Neural cell (in vitro differentiated cells): ENCODE measurements at regions not wholly inside any gene's neighbourhood (a gene's known extent, or its start where the extent isn't known, plus 50 kb on each side); places are given as distances from the start of the nearest gene placed in this dataset.

Source experiments
- H2AFZ ChIP-seq: fragments of 200-600, 300-800 bp; sonication (generic), shearing (Covaris generic); 2 replicates; pipeline ENCODE4 v1.6.0; 2014; ENCODE audit warnings: low read depth, mild to moderate bottlenecking, antibody characterized with exemption, low read length, moderate library complexity
- H3F3A ChIP-seq: fragments of 200-600 bp; shearing (Covaris generic); 2 replicates; pipeline ENCODE4 v1.6.1; 2016; ENCODE audit warnings: mild to moderate bottlenecking, moderate library complexity, mixed read lengths, antibody characterized with exemption, low read length; ENCODE audit not compliant: insufficient read depth, poor library complexity, severe bottlenecking
- H3K27ac ChIP-seq: fragments of 200-600, 300-800 bp; sonication (generic), shearing (Covaris generic); 2 replicates; pipeline ENCODE4 v1.5.1; 2014; ENCODE audit warnings: mild to moderate bottlenecking, low read length, moderate library complexity
- H3K27me3 ChIP-seq: fragments of 300-800, 200-600 bp; sonication (generic), shearing (Covaris generic); 2 replicates; pipeline ENCODE4 v1.6.0; 2014; ENCODE audit warnings: mild to moderate bottlenecking, low read depth, low read length, moderate library complexity; ENCODE audit not compliant: insufficient read depth
- H3K36me3 ChIP-seq: fragments of 300-800, 200-600 bp; sonication (generic), shearing (Covaris generic); 2 replicates; pipeline ENCODE4 v1.5.1; 2014; ENCODE audit warnings: mild to moderate bottlenecking, antibody characterized with exemption, low read length, moderate library complexity; ENCODE audit not compliant: insufficient read depth
- H3K4me2 ChIP-seq: fragments of 300-800, 200-600 bp; sonication (generic), shearing (Covaris generic); 2 replicates; pipeline ENCODE4 v1.6.0; 2014; ENCODE audit warnings: mild to moderate bottlenecking, low read length
- H3K4me3 ChIP-seq: fragments of 300-800, 200-600 bp; sonication (generic), shearing (Covaris generic); 2 replicates; pipeline ENCODE4 v1.5.1; 2014; ENCODE audit warnings: mild to moderate bottlenecking, low read length, moderate library complexity
- H3K79me2 ChIP-seq: fragments of 200-600 bp; shearing (Covaris generic); replicated peaks from 2 replicates; pipeline ENCODE4 v1.6.0; 2014; ENCODE audit warnings: mild to moderate bottlenecking, low read length, moderate library complexity; ENCODE audit not compliant: insufficient read depth
- H3K9ac ChIP-seq: fragments of 300-800, 200-600 bp; sonication (generic), shearing (Covaris generic); 2 replicates; pipeline ENCODE4 v1.6.1; 2016; ENCODE audit warnings: mild to moderate bottlenecking, low read length, mixed read lengths
- H3K9me2 ChIP-seq: fragments of 200-600 bp; shearing (Covaris generic); 2 replicates; pipeline ENCODE4 v1.6.1; 2016; ENCODE audit warnings: mild to moderate bottlenecking, low read length, mixed read lengths; ENCODE audit not compliant: insufficient read depth
- H3K9me3 ChIP-seq: fragments of 200-600, 300-800 bp; sonication (generic), shearing (Covaris generic); 2 replicates; pipeline ENCODE4 v1.6.1; 2016; ENCODE audit warnings: mild to moderate bottlenecking, mixed run types, low read length, moderate library complexity, mixed read lengths
- H4K20me1 ChIP-seq: fragments of 200-600 bp; shearing (Covaris generic); 2 replicates; pipeline ENCODE4 v1.6.1; 2016; ENCODE audit warnings: mild to moderate bottlenecking, mixed run types; ENCODE audit not compliant: insufficient read depth
- CTCF ChIP-seq: fragments of 450-650 bp; IDR thresholded peaks from 2 replicates; pipeline ENCODE4 v1.5.1; 2014; ENCODE audit warnings: antibody characterized with exemption, mild to moderate bottlenecking, moderate library complexity; ENCODE audit not compliant: poor library complexity, severe bottlenecking
- EP300 ChIP-seq: fragments of 450-650 bp; conservative IDR thresholded peaks from 2 replicates; pipeline ENCODE4 v1.6.1; 2014; ENCODE audit warnings: antibody characterized with exemption, mild to moderate bottlenecking, moderate library complexity; ENCODE audit not compliant: poor library complexity, severe bottlenecking
- EZH2 ChIP-seq: fragments of 200-600, 300-800 bp; shearing (Covaris generic), sonication (generic); IDR thresholded peaks from 2 replicates; pipeline ENCODE4 v1.6.1; 2014; ENCODE audit warnings: antibody characterized with exemption, low read length, borderline replicate concordance, mild to moderate bottlenecking; ENCODE audit not compliant: insufficient read depth, poor library complexity, severe bottlenecking
- MXI1 ChIP-seq: fragments of 450-650 bp; conservative IDR thresholded peaks from 2 replicates; pipeline ENCODE4 v1.6.1; 2014; ENCODE audit warnings: antibody characterized with exemption, mild to moderate bottlenecking; ENCODE audit not compliant: poor library complexity, severe bottlenecking
- POLR2AphosphoS5 ChIP-seq: IDR thresholded peaks from 2 replicates; pipeline ENCODE4 v1.6.1; 2012
- RAD21 ChIP-seq: fragments of 450-650 bp; conservative IDR thresholded peaks from 2 replicates; pipeline ENCODE4 v1.6.1; 2014; ENCODE audit warnings: antibody characterized with exemption, mild to moderate bottlenecking, moderate library complexity
- REST ChIP-seq: IDR thresholded peaks from 2 replicates; pipeline ENCODE4 v1.6.1; 2012; ENCODE audit warnings: borderline replicate concordance
- SMC3 ChIP-seq: fragments of 450-650 bp; conservative IDR thresholded peaks from 2 replicates; pipeline ENCODE4 v1.6.1; 2014; ENCODE audit warnings: antibody characterized with exemption, mild to moderate bottlenecking, moderate library complexity; ENCODE audit not compliant: poor library complexity
- TAF1 ChIP-seq: IDR thresholded peaks from 2 replicates; pipeline ENCODE4 v1.6.1; 2012; ENCODE audit warnings: low read depth

- H3K9ac ChIP-seq, result no peak overlapping the region
- H4K20me1 ChIP-seq, result no peaks in the 10 kb centered on the region
- no peak overlapping the region for H3K4me3 ChIP-seq
- H3K4me2 ChIP-seq, result no peak overlapping the region
- H2AFZ ChIP-seq, result no peak overlapping the region
- H3K79me2 ChIP-seq, result no peaks in the 10 kb centered on the region
- H3K36me3 ChIP-seq, result no peaks in the 10 kb centered on the region
- no peaks in the 10 kb centered on the region for H3K27me3 ChIP-seq
- no peak for TF ChIP-seq POLR2AphosphoS5
- TF ChIP-seq EZH2, result no peak
- no peak for TF ChIP-seq CTCF
- no peak for TF ChIP-seq EP300
- TF ChIP-seq MXI1, result no peak
- no peak for TF ChIP-seq TAF1
- no peak for TF ChIP-seq REST
- no peak for TF ChIP-seq RAD21
- TF ChIP-seq SMC3, result no peak
- H3K9me2 ChIP-seq, result no peaks in the 10 kb centered on the region
- no peak overlapping the region for H3K27ac ChIP-seq
- H3F3A ChIP-seq, result no peaks in the 10 kb centered on the region
- H3K9me3 ChIP-seq, result no peaks in the 10 kb centered on the region
Measured at GRCh38 chr13:31891472-31891871, 140.1 kb upstream of the FRY start.

GRCh38 chr13:31894931-31895330, 136.6 kb upstream of the FRY start:
- Histone ChIP-seq H3K36me3 (no peaks in the 10 kb centered on the region), H3K27ac (no peak overlapping the region), H3K9ac (no peak overlapping the region), H4K20me1 (no peaks in the 10 kb centered on the region), H2AFZ (no peak overlapping the region), H3K79me2 (no peaks in the 10 kb centered on the region), H3K4me2 (no peak overlapping the region), H3F3A (no peaks in the 10 kb centered on the region), H3K27me3 (no peaks in the 10 kb centered on the region), H3K4me3 (no peak overlapping the region), H3K9me2 (no peaks in the 10 kb centered on the region), H3K9me3 (no peaks in the 10 kb centered on the region)
- TF ChIP-seq TAF1 (no peak), RAD21 (no peak), MXI1 (no peak), SMC3 (no peak), EP300 (no peak), REST (no peak), EZH2 (no peak), CTCF (no peak), POLR2AphosphoS5 (no peak)
